GM18870 (cell line): ENCODE measurements at regions not wholly inside any gene's neighbourhood (a gene's known extent, or its start where the extent isn't known, plus 50 kb on each side); places are given as distances from the start of the nearest gene placed in this dataset.

Experiments used
- ATAC-seq: cut with Tn5 transposase; IDR thresholded peaks from one replicate; pipeline ENCODE4 v1.9.1; 2021; ENCODE audit warnings: moderate library complexity; ENCODE audit not compliant: unreplicated experiment

DNA sequence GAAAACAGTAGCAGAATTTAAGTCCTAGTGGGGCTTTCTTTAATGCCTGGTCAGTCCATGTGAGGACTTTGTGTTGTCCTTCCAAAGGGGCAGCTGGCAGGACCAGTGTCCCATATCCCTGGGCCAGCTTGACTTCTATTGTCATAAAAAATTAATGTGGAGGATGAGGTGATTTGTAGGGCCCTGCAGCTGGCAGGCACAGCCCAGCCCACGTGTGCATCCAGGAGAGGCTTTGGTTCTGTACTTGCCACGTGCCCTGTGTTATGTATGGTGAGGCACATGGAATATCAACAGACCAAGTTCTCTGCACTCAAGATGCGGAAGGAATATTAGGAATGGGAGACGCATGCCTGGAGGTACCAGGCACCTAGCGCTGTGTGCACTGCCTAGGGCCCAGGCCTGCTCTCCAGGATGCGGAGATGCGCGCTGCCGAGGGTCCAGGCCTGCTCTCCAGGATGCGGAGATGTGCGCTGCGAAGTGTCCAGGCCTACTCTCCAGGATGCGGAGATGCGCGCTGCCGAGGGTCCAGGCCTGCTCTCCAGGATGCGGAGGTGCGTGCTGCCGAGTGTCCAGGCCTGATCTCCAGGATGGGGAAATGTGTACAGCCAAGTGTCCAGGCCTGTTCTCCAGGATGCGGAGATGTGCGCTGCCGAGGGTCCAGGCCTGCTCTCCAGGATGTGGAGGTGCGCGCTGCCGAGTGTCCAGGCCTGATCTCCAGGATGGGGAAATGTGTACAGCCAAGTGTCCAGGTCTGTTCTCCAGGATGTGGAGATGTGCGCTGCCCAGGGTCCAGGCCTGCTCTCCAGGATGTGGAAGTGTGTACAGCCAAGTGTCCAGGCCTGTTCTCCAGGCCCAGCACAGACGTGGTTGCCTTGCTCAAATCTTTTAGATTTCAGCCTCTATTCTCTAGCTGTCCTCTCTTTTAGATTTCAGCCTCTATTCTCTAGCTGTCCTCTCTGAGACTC, 183.3 kb upstream of the ROPN1 start:
- ATAC-seq, result no peak

DNA sequence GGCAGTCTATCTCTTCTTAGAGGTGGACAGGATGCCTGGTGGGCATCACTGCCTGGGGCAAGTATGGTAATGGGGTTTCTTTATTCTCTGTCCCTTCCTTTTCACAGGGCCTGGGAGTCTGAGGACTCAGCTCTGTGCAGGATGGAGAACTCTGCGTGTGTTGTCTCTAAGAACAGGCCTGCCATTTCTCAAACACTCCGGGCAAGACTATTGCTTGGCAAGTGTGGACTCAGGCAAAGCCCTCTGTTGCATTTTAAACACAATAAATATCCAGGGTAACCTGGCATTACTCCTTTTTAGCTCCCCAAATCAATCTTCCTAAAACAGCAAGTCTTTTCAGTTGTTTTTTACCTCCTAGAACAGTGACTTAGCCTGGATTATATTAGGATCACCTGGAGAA, 185.1 kb upstream of the ROPN1 start:
- ATAC-seq, result no peak

DNA sequence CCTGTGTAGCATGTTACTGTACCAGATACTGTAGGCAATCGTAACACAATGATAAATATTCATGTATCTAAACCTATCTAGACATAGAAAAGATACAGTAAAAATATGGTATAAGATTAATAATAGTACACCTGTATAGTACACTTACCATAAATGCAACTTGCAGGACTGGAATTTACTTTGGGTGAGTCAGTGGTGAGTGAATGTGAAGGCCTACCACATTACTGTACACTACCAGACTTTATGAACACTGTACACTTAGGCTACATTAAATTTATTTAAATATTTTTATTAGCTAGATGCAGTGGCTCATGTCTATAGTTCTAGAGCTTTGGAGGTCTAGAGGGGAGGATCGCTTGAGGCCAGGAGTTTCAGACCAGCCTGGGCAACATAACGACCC, 186.6 kb upstream of the ROPN1 start:
- no peak for ATAC-seq

DNA sequence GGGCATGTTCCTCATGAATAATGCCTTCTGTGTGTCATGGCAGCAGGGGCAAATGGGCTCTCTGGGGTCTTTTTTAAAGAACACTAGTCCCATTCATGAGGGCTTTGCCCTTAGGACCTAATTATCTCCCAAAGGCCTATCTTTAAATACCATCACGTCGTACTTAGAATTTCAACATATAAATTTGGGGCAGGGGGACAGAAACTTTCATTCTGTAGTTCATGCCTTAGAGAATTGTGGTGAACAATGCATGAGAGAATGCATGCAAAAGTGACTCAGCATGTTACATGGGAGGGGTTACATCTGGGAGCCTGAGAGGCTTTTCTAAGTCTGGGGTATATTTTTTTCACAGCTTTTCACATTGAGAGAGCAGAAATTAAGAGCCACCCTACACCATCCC, 208.5 kb upstream of the ROPN1 start:
- ATAC-seq, result no peak

DNA sequence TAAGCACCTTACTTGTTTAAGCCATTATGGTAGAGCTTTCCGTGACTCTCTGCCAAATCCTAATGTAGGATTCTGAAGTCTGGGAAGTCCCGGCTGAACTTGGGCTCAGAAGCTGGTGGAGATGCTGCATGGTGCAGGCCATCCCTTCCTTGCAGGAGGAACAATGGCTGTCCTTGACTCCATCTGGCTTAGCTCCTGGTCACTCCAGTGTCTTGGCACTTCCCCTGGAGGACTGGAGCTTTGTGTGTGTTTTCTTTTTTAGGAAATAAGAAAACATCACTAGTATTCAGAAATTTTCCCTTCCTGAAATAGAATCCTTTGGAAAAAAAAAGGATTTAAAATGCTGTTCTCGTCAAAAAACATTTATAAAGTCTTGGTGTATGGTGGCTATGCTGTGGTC, 209.3 kb upstream of the ROPN1 start:
- ATAC-seq, result no peak

DNA sequence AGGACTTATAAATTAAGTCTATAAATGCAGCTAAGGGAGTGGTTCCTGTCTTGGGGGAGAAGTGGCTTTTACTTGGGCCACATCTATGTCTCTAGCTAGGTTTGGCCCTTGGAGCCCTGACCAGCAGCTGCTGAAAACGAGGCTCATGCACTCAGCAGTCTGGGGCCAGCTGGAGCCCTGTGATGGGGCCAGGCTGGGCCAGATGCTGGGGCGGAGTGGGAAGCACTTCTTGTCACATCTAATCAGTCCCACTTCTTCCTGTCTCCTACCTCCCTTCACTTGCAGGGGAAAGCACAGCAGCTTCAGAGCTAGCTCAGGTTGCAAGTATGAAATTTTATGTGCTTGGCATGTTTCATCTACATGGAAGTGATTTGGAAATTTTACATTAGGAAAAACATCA, 209.9 kb upstream of the ROPN1 start:
- ATAC-seq, result no peak

DNA sequence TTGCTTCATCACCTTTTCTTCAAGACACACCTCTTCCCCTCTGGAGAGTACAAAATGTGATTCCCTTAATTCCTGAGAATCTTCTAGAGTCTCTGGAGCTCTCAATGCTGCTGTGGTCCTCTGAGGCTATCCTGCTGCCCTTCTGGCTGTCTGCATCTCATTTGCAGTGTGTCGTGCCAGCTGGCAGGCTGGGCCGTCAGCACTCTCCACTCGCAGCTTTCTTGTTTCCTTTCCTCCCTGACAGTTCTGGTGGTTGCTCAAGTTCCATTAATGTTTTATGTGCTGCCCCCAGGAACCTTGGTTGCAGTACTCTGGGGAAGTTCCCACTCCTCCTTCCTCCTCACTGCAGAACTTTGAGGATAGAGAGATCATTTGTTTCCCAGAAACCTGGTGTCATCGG, 210.8 kb upstream of the ROPN1 start:
- ATAC-seq, result no peak

DNA sequence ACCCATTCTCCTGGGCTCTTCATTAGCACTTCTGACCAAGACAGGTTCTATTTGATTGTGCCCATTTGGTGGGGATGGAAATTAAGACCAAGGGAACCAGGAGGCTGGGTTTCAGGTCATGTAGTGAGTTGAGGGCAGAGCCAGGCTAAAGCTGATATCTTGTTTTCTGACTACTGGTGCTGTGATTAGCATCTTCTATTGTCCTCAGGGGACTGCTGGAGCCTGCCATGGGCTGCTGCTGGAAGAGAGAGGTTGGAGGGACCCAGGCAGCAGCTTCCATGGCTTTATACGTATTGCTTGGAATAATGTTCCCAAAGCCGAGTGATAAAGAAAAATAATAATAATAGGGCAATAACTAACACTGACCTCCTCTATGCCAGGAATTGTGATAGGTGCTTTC, 211.4 kb upstream of the ROPN1 start:
- no peak for ATAC-seq

DNA sequence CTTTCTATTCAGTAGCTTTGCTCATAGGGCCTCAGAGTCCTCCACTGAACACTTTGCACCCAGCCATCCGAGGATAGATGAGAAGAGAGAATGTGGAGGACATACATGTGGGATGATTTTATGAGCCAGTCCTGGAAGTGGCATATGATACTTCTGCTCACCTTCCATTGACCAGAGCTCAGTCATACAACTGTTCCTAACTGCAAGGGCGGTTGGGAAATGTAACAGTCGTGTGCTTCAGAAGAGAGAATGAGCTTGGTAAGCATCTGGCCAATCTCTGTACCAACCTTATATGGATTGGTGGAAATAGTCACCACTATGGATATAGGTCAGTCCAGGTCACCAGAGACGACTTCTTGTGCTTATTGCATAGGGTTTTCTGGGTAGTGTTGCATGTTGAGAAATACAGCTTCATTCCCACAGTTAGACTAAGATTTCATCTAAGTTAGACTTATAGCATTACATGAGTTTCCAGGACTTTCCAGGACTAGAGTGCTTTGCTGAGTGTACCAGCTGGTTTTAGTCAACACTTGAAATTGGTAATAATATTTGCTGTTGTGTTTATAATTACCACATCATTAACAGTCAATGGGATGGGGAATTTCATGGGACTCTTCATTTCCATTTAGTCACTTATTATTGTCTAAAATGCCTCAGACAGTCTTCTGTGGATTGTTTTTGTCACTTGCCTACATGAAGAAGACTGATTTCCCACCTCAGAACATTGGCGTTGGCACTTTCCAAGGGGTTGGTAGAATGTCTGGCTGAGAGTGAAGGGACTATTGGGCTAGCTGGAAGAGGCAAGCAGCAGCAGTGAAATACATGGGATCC, 214.5 kb upstream of the ROPN1 start:
- ATAC-seq, result no peak

DNA sequence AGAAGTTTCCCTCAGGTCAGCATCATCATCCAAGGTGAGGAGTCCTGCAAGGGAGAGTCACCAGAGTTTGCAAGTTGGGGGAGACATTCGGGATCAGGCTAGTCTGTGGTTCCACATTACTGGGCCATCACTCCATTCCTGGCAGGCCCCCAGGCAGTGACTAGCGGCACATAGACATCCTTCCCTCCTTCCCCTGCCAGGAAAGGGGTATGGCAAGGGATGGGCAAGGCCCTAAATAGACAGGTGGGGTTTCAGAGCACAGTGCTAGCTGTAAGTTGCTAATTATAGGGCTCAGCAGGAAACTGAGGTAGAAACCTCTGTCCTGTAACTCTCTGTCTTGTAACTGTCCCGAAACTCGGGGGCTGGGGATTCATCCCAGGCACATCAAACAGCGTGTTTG, 215.2 kb upstream of the ROPN1 start:
- no peak for ATAC-seq

DNA sequence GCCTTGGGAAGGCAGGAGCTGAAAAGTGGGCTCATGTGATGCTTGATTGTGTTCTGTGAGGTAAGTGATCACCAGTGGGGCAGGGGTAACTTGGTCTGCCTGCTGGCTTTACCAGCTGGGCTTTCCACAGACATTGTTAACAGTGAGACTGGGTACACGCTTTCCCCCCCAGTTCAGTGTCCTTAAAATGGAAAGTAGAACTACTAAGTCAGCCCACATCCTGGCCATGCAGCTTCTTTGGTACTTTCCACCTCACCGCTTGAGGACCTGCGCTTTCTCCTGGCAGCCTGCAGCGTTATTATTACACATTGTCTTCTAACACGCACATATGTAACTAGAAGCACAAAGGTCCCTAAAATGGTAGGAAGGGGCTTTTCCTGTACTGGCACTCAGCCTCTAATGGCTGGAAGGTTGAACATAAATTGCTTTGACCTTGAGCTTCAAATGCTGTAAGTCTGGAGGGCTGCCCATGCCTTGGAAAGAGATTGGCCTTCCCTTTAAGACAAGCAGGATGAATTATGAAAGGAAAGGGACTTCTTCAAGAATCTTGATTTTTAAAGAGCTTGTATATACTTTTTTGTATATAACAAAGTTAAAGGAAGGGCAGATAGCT, 216.1 kb upstream of the ROPN1 start:
- ATAC-seq, result peak; percentile 86

DNA sequence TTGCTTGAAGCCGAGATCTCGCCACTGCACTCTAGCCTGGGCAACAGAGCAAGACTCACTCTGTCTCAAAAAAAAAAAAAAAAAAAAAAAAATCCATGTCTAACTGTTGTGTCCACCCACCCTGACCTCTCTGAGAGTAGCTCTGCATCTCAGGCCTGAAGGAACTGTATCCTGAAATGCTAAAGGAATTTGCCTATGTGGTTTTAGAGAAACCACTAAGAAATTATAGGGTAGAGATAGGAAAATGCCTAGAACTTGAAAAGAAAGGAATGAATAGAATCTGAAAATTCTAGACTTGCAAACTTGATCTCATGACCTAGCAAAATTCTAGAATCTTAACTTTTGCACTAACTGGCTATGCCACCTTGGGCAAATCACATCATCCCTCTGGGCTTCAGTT, 217.5 kb upstream of the ROPN1 start:
- no peak for ATAC-seq

DNA sequence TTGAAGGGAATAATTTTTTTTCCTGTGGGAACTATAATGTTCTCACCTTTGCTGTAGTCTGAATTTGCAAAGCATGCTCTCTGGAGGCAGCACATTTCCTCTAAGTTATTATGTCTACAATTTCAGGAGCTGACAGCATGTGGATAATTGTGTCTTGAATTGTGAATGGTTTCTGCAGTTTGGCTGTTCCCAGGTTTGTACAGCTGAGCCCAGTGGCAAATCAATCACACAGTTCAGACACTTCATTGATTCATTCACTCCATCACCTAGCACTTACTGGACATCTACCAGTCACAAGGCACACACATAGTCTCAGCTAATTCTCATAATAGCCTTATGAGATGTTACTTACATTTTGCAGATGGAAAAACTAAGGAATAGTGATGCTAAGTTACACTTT, 219.0 kb upstream of the ROPN1 start:
- no peak for ATAC-seq

DNA sequence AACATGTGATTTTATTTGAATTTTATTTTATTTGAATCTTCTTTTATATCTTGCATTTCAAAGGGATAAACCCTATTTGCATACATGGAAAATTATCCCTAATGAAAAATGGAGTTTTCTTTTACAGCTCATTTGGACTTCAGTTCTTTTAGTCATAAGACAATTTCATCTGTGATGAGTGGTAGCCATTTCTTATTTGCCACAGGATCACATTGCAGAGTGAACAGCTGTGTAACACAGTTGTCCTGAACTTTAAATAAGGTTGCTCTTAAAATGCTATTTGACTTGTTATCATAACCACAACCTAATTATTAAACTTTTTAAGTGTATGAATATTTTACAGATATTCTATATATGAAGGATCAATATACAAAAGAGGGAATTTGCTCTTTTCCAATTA, 221.7 kb upstream of the ROPN1 start:
- ATAC-seq, result no peak

DNA sequence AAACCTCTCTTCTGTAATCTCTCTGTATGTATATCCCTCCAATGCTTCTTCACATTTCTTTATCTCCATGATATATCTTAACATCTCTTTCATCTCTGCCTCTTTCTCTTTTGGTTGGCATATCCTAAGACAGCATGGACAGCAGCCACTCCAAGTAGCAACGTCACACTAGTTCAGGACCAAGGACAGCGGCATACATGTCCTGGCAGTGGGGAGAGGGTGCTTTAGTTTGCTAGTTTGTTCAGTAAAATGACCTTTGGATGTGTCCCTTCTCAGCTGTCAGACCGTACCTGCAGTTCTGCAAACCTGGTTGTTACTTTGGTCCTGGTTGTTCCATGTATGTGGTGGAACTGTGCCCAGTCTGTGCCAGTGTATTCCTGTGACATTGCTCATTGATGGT, 225.6 kb upstream of the ROPN1 start:
- ATAC-seq, result no peak

DNA sequence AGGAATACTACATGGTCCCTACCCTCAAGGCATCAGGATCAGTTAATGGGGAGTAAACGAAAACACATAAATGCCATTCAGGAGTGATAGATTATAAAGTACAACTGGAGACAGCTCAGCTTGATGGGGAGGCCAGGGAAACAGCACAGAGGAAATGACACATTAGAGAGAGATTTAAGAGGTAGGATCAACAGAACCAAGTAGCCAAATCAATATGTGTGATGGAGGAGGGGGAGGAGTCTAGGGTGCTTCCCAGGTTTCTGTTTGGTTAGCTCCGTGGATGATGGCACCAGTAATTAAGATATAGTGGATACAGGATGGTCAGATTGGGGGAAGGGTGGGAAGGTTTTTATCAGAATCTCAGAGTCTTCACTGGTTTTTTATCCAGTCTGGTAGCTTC, 229.5 kb upstream of the ROPN1 start:
- no peak for ATAC-seq

DNA sequence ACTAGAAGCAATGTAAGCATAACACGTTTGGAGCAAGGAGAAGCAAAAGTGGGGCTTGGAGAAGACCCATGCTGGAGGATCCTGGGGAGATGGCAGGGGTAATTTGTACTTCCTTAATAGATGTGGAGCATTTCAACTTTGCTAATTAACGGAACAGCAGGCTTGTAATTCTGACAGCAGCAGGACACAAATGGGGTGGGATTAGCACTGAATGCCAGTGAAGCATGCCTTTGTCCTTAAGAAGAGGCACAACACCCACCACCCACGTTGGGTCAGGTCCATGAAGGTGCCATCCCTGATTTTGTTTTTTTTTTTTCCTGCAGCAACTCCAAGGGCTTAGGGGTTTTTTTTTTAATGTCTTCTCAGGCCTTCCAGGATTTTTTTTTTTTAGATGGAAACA, 231.9 kb upstream of the ROPN1 start:
- no peak for ATAC-seq

DNA sequence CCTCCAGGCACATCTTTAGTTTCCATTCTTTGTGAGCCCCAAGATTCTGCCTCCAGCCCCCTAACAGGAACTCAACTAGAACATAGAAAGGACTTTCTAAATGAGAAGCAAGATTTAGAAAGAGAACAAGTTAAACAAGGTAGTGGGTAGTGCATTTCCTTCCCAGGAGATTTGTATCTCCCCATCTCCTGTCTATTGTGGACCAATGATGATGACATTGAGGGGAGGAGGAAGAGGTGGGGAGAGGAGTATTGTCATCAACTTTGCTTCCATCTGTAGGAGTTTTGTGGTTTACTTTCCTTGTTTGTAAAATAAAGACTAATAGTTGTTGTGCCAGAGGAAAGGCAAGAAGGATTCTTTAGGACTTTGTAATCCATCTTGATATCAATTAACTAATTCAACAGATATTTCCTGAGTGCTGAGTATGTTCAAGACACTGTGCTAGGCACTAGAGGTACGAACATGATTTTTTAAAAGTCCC, 235.3 kb upstream of the ROPN1 start:
- no peak for ATAC-seq

DNA sequence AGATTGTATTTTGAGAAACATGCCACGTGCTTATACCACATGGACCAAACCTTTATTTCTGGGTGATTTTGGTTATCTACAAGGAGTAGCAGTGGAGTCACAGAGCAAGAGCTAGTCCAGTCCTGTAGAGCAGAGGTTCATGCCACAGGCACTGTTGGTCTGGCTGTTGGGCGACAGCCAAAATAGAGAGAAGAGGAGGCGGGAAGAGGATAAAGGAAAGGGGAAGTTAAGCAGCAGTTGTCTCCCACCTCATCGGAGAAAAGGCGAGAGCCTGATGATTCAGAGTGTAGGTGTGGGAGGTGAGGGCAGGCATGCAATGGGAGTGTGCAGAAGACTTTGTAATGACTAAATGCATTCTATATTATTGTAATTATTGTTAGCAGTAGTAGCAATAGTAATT, 237.5 kb upstream of the ROPN1 start:
- no peak for ATAC-seq

DNA sequence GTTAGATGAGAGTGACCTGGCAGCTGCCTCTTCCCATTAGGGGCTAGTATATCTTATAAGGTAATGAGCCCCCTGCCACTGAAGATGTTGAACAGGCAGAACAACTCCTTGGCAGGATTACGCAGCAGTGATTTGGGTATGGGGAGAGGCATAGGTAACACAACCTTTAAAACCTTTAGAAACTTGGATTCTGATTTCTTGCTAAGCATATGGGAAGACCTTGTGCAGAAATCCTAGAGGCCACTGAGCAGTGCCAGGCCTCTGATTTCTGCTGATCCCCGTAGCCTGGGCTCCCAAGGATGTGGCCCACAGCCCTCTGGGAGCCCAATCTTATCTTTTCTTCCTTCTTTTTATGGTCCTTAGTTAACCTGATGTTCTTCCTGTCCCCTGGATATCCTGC, 237.9 kb upstream of the ROPN1 start:
- no peak for ATAC-seq

DNA sequence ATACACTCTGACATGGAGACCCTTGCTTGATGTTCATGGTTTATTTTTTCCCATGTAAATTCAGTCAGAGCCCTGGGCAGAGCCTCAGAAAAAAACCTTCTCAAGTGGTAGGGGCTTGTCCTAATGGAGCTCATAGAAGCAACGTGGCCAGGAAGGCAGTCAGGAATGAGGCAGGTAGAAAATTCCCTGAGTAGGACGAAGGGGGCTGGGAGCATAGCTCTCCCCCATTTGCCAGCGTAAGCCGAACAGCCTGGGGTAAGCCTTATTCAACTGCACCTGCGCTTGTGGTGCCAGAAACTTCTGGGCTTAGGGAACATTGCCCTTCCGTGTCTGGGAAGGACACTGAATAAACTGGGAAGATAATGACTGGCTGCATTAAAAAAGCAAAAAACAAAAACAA, 238.5 kb upstream of the ROPN1 start:
- ATAC-seq, result no peak

DNA sequence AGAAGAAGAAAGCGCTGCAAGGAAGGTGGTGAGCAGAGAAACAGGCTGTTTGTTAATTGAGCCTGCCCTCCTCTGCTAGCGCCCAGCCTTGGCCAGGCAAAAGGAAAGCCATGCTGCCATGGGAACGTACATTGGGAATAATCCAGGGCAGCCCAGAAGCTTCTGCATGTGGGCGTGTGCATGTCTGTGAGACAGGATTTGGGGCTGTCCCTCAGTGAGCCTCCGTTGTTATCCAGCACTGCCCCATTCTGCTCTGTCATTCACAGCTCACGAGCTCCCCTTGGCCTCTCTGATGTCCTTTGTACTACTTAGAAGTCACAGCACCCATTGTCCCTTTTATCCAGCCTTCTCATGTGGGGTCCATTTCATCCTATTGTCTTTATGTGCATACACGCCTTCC, 239.1 kb upstream of the ROPN1 start:
- ATAC-seq, result no peak
